Left lobe of liver (tissue), 2 donors: ENCODE measurements at regions not wholly inside any gene's neighbourhood (a gene's known extent, or its start where the extent isn't known, plus 50 kb on each side); places are given as distances from the start of the nearest gene placed in this dataset.
"Not testable (repeated sequence)": the region's sequence is repeated elsewhere in the genome, so short reads cannot be mapped to it uniquely, and the experiment has no call there.

ENCODE experiments used
- ATAC-seq: fragments of 200-7000 bp; cut with Tn5 transposase; one replicate; pipeline ENCODE4 v1.9.1; 2020; ENCODE audit warnings: mild to moderate bottlenecking, moderate library complexity
- DNase-seq: peaks from one replicate; pipeline ENCODE4 v3.0.0-alpha.2; 2020; ENCODE audit warnings: low spot score
- donor health status: DM: no; HTN: no; CAD: no; lungs with moderate emphysema.
- donor health status: DM: no; HTN: yes; CAD: no.

GRCh38 chr20:16863303-16863702 is 115.1 kb downstream of the OTOR start:
- no peak for ATAC-seq
- no peak for DNase-seq

DNA sequence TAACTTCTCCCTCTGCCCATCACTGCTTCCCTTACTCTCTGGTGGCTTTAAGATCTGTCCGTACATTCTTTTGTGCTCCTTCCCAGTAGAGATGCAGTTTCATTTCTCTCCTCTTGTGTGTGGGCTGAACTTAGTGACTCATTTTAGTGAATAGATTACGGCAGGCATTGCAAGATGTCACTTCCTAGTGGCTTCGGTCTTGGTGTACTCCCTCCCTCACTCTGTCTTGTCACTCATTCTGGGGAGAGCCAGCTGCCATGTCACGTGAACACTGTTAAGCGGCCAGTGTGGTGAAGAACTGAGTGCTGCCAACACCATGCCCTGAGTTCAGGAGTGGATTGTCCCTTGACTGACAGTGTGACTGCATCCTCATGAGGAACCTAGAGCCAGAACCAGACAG is 115.9 kb downstream of the OTOR start:
- ATAC-seq = peak; percentile 46
- no peak for DNase-seq

GRCh38 chr20:16864963-16865362 is 116.8 kb downstream of the OTOR start:
- ATAC-seq (no peak), DNase-seq (no peak)

DNA sequence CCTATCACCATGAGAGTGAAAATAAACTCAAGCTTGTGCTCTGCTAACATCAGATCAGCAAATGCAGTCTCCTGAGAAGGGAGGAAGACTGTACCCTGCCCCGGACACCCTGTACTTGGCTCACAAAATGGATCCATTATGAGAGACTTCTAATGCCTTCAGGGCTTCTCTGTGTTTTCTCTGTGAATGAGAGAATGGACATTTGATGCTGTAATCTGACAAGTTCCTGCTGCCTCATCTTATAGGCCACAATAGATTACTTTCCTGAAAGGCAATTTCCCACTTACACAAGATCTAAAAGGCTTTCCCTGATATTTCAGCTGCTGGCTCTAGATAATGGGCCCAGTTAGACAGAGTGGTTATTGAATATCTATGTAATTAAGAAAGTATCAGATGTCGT is 117.2 kb downstream of the OTOR start:
- ATAC-seq (no peak), DNase-seq (no peak)

DNA sequence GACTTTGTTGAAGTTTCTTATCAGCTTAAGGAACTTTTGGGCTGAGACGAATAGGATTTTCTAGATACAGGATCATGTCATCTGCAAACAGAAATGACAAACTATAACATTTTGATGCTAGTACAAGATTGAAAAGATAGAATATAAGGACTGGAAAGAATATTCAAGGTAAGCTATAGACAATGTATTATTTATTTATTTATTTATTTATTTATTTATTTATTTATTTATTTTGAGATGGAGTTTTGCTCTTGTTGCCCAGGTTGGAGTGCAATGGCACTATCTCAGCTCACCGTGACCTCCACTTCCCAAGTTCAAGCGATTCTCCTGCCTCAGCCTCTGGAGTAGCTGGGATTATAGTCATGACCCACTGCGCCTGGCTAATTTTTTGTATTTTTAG is 125.0 kb downstream of the OTOR start:
- not testable (repeated sequence) for DNase-seq, ATAC-seq

DNA sequence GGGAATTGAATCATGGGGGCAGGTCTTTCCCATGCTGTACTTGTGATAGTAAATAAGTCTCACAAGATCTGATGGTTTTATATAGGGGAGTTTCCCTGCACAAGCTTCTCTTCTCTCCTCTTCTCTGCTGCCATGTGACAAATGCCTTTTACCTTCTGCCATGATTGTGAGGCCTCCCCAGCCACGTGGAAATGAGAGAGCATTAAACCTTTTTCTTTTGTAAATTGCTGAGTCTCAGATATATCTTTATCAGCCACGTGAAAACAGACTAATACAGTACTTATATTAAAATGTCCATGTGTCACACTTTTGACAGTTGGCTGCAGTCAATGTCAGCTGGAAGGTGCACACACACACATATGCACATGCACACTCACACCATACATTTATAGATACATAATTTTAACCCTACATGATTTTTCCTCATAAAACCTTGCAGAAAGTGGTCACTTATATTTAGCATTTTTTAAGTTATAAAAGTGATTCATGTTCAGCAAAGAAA is 128.9 kb downstream of the OTOR start:
- ATAC-seq (no peak), DNase-seq (no peak)

DNA sequence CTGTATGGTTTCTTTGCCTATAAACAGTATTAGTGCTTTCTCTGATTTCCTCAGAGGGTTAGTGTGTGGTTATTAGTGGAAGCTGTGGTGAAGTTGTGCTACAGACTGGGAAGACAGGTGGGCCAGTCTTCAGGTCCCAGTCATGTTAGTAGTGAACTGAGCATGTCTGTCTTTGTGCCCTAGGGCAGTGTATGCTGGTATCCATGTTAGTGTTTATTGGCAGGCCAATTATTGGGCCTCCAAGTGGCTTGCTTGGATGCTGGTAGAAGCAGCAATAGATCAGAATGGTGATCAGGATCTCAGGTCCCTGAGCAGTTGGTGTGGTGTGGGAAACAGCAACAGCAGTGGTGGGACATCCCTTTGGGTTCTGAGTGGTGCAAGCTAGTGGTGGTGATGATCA is 137.6 kb downstream of the OTOR start:
- no peak for DNase-seq
- ATAC-seq = no peak

DNA sequence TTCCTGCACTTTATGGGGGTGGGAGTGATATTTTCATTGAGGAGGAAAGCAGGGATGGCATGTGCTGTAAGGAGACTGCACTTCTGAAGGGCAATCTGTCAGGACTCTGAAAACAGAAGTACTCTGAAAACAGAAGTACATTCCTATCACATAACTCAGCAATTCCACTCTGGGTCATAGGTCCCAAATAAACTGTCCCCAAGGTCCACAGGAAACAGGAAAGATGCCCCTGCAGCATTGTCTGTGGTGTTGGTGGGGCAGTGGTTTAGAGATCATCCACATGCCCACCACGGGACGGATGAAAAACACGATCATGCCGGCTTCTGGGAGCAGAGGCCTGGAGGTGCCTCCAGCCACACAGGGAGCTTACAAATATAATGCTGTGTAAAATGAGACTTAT is 150.3 kb downstream of the OTOR start:
- ATAC-seq (no peak), DNase-seq (no peak)

- DNase-seq = no peak
- no peak for ATAC-seq
Observed at GRCh38 chr20:16902662-16903061, 154.5 kb downstream of the OTOR start.

DNA sequence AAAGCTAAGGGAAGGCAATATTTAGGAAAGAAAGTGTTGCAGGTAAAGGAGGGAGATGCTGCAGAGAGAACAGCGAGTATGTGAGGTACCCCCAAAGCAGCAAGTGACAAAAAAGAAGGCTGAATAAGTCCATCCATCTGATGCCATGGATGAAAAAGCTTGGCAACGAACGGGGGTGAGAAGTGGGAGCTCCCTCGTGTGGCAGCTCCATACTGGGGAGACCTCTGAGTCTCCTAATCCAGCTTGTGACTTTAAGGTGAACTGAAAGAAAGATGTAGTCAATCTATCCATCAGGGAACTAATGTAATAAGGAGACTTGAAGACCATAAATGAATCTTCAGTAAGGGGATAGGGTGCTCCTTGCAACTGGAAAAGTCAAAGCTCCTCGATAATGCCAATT is 156.6 kb downstream of the OTOR start:
- DNase-seq (no peak), ATAC-seq (no peak)

DNA sequence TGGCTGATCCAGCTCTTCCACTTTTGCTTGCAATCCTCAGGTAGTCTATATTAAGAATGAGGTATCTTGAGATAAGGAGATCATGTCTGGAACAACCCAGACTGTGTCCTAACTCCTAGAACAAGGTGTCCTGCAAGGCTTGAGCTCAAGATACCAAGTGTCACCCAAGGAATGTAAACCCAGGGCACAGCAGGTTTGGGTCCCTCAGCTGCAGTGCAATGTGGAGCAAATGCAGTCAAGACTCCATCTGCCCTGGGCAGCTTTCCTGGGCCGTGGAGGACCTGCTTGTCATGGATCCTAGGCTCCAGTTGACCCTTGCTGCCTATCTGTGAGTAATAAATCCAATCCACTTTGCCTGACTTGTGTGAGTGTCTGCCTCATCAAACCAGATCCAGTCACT is 166.1 kb downstream of the OTOR start:
- no peak for ATAC-seq
- DNase-seq = no peak

GRCh38 chr20:16916165-16916564 is 168.0 kb downstream of the OTOR start:
- DNase-seq = no peak
- ATAC-seq = no peak

DNA sequence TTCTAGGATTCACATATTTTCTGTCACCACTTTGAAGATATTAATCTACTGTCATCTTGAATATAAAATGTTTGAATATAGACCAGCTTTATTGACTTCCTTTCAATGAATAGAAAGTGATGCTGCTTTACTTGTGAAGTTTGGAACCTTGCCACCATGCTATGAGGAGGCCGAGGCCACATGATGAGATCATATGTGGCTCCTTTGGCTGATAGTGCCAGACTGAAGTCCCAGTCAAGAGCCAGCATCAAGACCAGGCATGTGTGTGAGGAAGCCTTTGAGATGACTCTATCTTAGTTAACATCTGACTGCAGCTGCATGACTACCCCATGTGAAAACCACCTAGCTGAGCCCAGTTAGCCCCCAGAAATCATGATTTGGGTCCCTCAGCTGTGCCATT is 169.5 kb downstream of the OTOR start:
- ATAC-seq (no peak), DNase-seq (no peak)

GRCh38 chr20:16918366-16918765 is 170.2 kb downstream of the OTOR start:
- DNase-seq (no peak), ATAC-seq (no peak)

DNA sequence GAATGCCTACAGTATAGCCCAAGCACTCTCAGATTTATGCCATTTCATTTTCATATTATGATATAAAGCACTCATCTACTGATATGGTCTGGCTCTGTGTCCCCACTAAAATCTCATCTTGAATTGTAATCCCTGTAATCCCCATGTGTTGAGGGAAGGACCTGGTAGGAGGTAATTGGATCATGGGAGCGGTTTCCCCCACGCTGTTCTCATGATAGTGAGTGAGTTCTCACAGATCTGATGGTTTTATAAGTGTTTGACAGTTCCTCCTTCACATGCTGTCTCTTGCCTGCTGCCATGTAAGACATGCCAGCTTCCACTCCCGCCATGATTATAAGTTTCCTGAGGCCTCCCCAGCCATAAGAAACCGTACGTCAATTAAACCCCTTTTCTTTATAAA is 171.7 kb downstream of the OTOR start:
- ATAC-seq (no peak), DNase-seq (no peak)

DNA sequence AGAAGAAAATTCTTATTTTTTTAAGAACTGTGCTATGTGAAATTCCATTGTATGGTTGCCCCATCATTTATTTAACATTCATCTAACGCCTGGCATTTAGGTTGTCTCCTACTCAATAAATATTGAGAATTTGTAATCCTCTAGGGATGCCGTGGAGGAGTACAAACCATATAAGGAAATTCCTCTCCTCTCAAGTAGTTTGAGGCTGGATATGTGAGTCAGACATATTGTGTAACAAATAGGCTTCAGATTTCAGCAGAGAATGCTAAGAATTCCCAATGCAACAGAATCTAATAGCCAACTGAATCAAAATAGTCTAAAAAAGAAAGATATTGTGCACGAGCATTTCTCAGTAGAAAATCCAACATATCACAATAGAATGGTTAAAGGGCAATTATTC is 174.7 kb downstream of the OTOR start:
- ATAC-seq (no peak), DNase-seq (no peak)

- DNase-seq = no peak
- no peak for ATAC-seq
Observed at GRCh38 chr20:16926626-16927430, 178.7 kb downstream of the OTOR start.

DNA sequence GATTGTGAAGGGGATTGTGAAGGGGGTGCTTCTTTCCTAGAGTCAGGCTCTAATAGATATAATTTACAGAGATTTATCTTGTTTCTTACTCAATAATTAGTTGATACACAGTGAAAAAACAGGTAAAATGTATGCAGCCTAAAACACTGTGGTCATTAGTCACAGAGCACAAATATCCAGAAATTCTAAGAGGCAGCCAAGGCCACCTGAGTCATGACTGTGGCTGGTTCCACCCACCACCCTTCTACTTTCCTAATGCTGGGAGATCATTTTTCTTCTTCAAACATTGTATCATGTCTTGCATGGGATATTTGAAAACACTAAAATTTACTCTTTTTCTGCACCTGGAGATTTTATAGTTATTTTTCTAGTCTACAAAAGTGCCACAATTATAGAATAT is 181.6 kb downstream of the OTOR start:
- ATAC-seq (no peak), DNase-seq (no peak)

DNA sequence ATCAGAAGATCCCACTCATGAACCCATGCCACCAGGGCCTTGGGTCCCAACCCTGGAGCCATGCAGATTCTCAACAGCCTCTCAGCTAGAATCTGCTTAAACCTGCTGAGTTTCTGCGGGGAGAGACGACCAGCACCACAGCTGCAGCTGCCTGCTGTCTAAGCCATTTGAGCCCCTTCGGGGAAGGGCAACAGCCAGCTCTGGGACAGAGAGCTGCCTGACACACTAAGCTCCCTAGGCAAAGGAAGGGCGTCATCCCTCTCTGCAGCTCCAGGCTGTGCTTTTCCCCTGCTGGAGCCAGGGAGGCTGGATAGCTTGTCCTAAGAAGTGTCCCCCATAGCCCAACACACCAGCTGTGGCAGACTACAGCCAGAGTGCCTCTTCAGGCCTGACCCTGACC is 182.5 kb downstream of the OTOR start:
- no peak for DNase-seq
- no peak for ATAC-seq

DNA sequence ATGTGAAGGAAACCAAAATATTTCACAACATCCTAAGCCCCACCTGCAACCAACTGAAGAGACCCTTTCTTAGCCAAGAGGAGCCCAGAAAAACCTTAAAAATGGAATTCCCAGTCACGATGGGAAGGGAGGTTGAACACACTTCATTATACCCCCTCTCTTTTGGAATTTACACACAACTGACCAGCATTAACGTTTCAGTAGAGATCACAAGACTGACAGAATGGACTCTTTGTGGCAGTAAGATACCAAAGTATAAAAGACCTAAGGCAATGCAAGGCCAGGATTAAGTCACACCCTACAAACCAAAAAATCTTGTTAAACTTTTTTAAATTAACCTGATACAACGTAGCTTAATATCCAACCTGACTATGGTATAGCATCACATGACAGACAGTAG is 190.9 kb downstream of the OTOR start:
- no peak for DNase-seq
- no peak for ATAC-seq

GRCh38 chr20:16940701-16941100 is 192.5 kb downstream of the OTOR start:
- DNase-seq = no peak
- ATAC-seq = no peak

- no peak for ATAC-seq
Observed at GRCh38 chr20:16942051-16942450, 193.9 kb downstream of the OTOR start.

GRCh38 chr20:16942756-16943155 is 194.6 kb downstream of the OTOR start:
- DNase-seq = no peak
- no peak for ATAC-seq

More at GRCh38 chr20:16942051-16942450, 193.9 kb downstream of the OTOR start:
- no peak for DNase-seq
